Stimulated activated naive CD4-positive, alpha-beta T cell treated with Interleukin-2 at 50 U/mL for 16 hours (primary cell): ENCODE measurements at regions not wholly inside any gene's neighbourhood (a gene's known extent, or its start where the extent isn't known, plus 50 kb on each side); places are given as distances from the start of the nearest gene placed in this dataset.

ENCODE experiments used
- DNase-seq: peaks from one replicate; lab custom pipeline; 2025; lab: John Stamatoyannopoulos, UW

DNA sequence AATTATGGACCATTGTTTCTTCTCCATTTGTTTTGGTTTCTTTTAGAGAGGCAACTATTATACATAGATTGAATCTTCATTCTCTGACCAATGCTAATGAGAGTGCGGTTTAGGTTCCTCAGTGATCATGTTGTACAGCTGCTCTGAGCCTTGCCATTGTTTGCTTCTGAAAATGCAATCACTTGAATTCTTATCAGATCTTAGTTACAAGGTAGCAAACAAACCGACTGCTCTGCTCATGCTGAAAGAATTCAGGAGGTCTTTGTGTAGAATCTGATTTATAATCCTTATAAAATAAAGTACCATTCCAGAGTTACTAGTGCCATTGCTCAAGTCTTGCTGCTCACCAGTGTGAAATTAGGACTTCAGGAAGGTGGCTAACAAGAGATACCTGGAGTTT, 569.1 kb upstream of the ID4 start:
- no peak for DNase-seq

GRCh38 chr6:19268718-19269117, 568.5 kb upstream of the ID4 start:
- DNase-seq: no peak

DNA sequence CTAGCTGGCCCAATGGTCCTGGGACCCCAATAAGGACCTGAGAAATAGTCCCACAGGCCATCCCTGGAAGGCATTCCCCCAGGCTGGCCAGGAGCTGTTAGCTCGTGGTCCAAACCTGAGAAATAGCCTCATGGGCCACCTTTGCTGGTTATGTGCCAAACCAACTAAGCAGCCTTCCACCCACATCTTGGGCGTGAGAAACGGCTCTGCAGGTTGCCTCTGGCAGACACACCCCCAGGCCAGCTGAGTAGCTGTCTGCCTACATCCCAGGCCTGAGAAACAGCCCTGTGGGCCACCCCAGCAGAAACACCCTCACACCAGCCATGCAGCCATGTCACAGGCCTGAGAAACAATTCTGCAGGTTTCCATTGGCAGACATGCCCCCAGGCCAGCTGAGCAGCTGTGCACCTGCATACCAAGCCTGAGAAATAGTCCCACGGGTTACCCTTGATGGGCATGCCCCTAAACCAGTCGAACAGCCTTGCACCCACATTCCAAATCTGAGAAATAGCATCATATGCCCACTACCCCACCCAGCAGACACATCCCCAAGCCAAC, 567.8 kb upstream of the ID4 start:
- DNase-seq: no peak

GRCh38 chr6:19270616-19271015, 566.6 kb upstream of the ID4 start:
- DNase-seq: no peak

DNA sequence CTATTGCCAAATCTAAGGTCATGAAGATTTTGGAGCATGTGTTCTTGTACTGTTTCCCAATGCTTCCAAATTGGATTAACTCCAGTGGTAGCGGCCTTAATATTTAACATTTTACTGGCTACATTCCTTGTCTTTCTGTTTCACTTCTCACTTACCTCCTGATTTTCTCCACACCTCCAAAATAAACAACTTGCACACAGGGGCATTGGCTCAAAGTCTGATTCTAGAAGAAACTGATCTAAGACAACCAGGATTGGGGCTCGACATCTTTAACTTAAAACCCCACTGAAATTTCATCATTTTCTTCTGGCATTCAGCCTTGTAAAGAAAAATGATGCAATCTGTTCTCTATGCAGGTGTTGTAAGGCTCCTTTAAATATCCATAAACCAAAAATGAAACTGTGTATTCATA, 557.9 kb upstream of the ID4 start:
- DNase-seq: no peak

DNA sequence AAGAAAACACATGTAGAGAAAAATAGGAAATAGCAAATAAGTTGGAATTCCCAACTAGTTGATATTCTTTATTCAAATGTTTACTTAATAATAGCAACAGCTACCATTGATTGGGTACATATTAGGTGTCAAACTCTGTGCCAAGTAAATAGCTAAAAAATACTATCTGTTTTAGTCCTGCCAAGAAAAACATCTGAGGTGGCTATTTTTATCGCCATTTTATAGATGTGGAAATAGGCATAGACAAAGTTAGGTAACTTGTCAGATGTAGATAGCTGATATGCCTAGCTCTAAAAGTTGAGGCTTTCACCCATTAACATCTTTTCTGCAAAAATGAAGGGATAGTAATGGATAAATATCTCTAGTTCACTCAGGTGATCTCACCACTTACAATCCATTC, 549.2 kb upstream of the ID4 start:
- no peak for DNase-seq

- DNase-seq: no peak
Measured at GRCh38 chr6:19289457-19289856, 547.7 kb upstream of the ID4 start.

- no peak for DNase-seq
Measured at GRCh38 chr6:19297880-19298279, 539.3 kb upstream of the ID4 start.

DNA sequence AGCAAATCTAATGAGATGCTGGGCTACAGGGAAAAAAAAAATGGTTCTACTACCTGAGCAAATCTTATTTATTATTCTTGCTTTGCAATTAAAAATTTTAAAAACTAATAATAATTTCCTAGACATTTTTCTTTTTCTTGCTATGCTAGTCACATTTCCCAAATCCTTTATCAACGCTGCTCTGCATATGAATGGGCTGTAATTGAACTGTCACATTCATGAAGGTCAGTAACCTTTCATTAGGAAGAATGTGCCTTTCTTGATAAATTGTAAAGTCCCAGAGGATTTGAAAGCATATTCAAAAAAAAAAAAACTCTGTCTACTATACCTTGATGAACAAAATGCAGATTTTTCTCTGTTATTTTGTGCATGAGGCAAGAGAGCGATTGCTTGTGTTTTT, 538.7 kb upstream of the ID4 start:
- DNase-seq: no peak

- DNase-seq: no peak
Measured at GRCh38 chr6:19299129-19299528, 538.0 kb upstream of the ID4 start.

DNA sequence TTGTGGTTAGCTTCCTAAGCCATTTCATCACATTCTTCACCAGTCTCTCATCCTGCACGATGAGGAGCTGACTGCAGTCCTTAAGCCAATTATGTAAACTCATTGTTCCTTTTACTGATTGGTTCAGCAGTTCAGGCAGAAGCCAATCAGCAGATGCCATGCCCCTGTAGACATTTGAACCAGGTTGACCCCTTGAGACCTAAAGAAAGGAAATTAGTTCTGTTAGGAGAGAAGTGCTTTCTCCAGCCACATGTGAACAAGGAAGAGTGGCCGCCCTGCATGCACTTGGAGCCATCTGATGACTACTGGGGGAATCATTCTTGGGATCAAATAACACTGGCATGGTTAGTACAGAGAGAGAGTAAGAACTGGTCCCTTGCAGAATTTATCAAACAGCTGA, 535.2 kb upstream of the ID4 start:
- DNase-seq: no peak

- DNase-seq: no peak
Measured at GRCh38 chr6:19303383-19303782, 533.8 kb upstream of the ID4 start.

- DNase-seq: no peak
Measured at GRCh38 chr6:19309661-19310060, 527.5 kb upstream of the ID4 start.

DNA sequence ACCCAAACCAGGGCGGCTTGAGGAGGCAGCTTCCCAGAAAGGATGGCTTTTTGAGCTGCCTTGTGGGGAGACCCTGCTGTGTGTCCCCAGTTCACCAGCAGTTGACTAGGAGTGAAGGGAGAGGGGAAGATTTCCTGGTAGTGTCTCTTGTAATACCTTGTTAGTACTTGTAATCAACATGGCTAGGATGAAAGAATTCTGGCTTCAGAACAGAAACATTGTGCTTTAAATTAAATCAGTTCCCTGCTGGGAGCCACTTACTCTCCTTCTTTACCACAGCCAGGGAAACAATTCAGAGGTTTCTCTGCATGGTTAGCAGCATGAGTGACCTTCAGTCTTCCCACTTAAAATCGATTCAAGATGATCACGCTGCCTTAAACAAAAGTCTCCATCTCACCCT, 525.4 kb upstream of the ID4 start:
- DNase-seq: no peak

DNA sequence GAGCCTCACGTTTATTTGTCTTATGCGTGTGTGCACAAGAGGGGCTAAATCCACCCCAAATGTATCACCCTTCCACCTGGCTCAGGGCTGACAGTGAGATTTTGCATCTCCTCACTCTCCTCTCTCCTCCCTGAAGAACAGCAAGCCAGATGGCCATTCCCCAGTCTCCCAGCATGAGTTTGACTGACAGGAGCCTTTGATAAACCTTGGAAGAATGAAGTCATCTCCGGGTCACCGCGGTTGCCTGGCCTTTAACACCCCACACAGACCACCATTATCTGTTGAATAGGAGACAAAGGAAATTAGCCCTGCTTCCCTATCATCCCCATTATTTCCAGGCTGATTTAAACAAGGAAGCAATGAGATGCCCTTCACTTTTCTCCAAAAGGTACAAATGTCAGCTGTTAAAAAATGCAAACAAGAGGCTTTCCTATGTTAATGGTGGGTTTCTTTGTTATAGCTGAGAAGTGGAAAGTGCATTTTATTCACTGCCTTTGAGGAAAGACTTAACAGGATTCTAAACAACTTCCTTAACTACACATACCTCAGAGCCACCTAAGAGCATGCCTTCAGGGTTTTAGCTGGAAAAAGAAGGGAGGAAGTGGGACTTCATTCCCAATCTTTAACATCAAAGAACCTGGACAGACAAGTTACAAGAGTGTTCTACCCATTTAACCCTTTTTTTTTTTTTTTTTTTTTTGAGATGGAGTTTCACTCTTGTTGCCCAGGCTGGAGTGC, 524.8 kb upstream of the ID4 start:
- DNase-seq: no peak

- no peak for DNase-seq
Measured at GRCh38 chr6:19317431-19317986, 519.7 kb upstream of the ID4 start.

DNA sequence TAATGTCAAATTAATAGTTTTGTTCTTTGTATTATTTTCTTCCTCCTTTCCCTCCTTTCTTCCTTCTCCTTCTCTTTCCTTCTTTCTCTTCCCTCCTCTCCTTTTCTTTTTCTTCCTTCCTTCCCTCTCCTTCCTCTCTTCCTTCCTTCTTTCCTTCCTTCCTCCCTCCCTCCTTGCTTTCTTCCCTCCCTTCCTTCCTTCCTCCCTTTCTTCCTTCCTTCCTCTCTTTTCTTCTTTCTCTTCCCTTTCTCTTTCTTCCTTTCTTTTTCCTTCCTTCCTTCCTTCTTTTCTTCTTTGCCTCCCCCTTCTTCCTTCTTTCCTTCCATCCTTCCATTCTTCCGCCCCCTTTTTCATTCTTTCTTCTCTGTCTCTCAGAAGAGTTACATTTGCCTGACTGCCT, 518.2 kb upstream of the ID4 start:
- no peak for DNase-seq

DNA sequence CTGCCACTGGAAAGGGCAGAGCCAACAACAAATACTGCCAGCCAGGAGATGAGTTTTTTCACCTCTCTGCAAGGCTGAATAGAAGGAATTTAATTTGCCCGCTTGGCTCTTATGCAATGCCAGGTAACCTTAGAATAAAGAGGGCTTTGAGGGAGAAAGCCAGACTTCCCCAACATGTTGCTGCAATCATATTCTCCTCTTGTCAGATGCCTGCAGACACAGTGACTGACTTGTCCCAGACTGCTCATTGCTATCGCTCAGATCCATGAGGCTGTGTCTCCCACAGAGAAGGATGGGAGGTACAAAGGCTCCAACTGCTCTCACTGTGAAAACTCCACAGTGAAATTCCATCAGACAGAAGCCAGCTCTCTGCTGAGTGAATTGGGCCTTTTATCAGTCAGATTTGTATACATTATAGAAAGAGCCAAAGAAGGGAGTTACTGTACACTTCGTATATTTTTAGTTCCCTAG, 517.0 kb upstream of the ID4 start:
- no peak for DNase-seq

- no peak for DNase-seq
Measured at GRCh38 chr6:19322691-19323485, 514.3 kb upstream of the ID4 start.

DNA sequence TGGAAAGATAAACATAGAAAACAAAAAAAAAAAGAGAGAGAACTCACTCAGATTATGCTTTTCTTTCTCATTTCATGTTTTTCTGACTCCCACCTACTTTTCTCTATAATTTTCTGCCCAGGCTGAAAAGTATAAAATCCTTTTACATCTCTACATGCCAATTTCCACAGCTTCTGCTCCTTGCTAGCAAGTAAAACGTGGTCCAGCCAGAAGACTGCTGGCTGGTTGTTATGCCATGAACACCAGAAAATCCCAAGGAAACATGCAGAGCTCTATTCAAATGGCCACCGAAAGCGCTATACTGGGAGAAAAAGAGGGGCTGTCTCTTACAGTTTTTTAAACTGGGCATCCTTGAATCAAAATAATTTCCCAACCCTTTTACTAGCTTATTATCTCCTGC, 512.8 kb upstream of the ID4 start:
- no peak for DNase-seq

- DNase-seq: no peak
Measured at GRCh38 chr6:19325335-19325789, 511.8 kb upstream of the ID4 start.

DNA sequence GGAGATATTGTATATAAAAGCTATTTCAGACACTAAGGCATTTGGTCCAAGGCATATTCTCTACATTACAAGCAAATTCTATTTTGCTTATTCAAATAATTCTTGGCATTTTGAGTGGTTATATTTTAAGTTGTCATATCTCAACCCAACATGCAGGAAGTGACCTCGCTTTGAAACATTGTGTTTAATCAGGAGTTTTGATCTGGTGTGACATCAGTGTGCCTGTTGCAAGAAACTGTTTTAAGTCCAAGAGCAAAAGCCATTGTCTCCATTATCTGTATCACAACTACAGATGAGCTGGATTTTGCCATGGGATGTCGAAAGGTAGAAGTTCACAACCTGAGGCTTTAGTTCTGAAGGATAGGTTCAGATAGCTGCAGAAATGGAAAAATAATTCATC, 509.9 kb upstream of the ID4 start:
- DNase-seq: no peak

DNA sequence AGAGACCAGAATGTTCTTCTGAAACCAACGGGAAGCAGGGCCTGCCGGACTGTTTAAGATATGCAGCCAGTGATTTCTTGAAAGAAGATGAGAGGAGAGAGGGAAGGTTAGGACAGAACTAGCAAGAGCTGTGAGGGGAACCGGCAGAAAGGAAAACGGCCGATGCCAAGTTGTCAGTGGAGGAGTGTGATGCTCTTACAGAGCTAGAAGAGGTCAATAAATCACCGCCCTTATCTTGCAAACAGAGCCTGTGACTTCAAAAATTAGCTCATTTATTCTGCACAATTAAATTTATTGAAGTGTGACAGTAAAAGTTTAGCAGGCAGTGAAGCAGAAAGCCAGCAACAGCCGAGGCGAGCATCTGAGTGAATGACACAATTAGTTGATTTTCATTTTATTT, 509.5 kb upstream of the ID4 start:
- no peak for DNase-seq
